IMR-90 (cell line): ENCODE measurements at regions not wholly inside any gene's neighbourhood (a gene's known extent, or its start where the extent isn't known, plus 50 kb on each side); places are given as distances from the start of the nearest gene placed in this dataset.

Source experiments
- BHLHE40 ChIP-seq: fragments of 150-350 bp; IDR thresholded peaks from 2 replicates; pipeline ENCODE4 v1.6.1; 2016; ENCODE audit warnings: mild to moderate bottlenecking, low read depth, low read length
- CEBPB ChIP-seq: IDR thresholded peaks from 2 replicates; pipeline ENCODE4 v1.6.1; 2012; ENCODE audit warnings: low read depth, low read length, improper control_type of control experiment
- CHD1 ChIP-seq: IDR thresholded peaks from 2 replicates; pipeline ENCODE4 v1.6.1; 2012; ENCODE audit warnings: low read depth, low read length, improper control_type of control experiment
- FOS ChIP-seq: fragments of 150-350 bp; IDR thresholded peaks from 2 replicates; pipeline ENCODE4 v1.6.1; 2016; ENCODE audit warnings: low read depth, low read length
- MAFK ChIP-seq: IDR thresholded peaks from 2 replicates; pipeline ENCODE4 v1.6.1; 2012; ENCODE audit warnings: low read depth, low read length, improper control_type of control experiment
- MAZ ChIP-seq: IDR thresholded peaks from 2 replicates; pipeline ENCODE4 v1.6.1; 2012; ENCODE audit warnings: low read depth, mild to moderate bottlenecking, low read length, improper control_type of control experiment, moderate library complexity, borderline replicate concordance
- NFE2L2 ChIP-seq: fragments of 150-350 bp; IDR thresholded peaks from 2 replicates; pipeline ENCODE4 v1.6.1; 2016; ENCODE audit warnings: low read depth, mild to moderate bottlenecking, low read length
- POLR2A ChIP-seq: IDR thresholded peaks from 2 replicates; pipeline ENCODE4 v1.6.1; 2012; ENCODE audit warnings: mild to moderate bottlenecking, low read depth, low read length
- RAD21 ChIP-seq: IDR thresholded peaks from 2 replicates; pipeline ENCODE4 v1.6.1; 2012; ENCODE audit warnings: low read length, improper control_type of control experiment
- RFX5 ChIP-seq: IDR thresholded peaks from 2 replicates; pipeline ENCODE4 v1.8.0; 2012; ENCODE audit warnings: low read depth, mild to moderate bottlenecking, low read length, moderate library complexity
- SMC3 ChIP-seq: fragments of 150-350 bp; IDR thresholded peaks from 2 replicates; pipeline ENCODE4 v1.6.1; 2016; ENCODE audit warnings: low read depth, mild to moderate bottlenecking, antibody characterized with exemption, low read length, moderate library complexity
- TF ChIP-seq, protein P1 (sequence below): conservative IDR thresholded peaks from 2 replicates; pipeline ENCODE4 v1.5.1; 2012; ENCODE audit warnings: mild to moderate bottlenecking, low read depth, low read length, improper control_type of control experiment
- TF ChIP-seq, protein P2 (sequence below): fragments of 150-350 bp; IDR thresholded peaks from 2 replicates; pipeline ENCODE4 v1.6.1; 2017; ENCODE audit warnings: mild to moderate bottlenecking, antibody characterized with exemption, low read length, low read depth
- TF ChIP-seq, protein P3 (sequence below): fragments of 150-350 bp; IDR thresholded peaks from 2 replicates; pipeline ENCODE4 v1.6.1; 2016; ENCODE audit warnings: low read depth, mild to moderate bottlenecking, low read length, moderate library complexity, borderline replicate concordance

DNA sequence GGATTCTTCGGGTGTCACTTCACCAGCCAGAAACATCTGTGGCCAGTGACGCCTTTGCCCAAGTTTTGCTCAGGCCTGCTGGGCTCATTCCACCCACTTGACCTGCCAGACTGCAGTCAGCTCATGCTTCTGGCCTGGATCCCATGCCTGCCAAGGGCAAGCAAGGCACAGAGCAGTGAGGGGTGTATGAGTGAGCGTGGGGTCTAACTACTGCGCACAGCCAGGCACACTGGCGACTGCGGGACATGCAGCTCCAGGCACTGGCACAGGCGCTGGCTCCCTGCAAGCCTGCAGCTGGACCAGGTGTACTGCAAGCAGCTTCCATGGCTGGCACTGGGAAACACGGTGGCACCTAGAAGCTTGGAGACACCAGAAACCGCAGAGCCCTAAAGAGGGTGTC is 80.1 kb downstream of the MTERF1 start:
- TF ChIP-seq FOS (no peak), CEBPB (no peak), POLR2A (no peak), NFE2L2 (no peak), MAZ (no peak), RFX5 (no peak), RAD21 (no peak), CHD1 (no peak), MAFK (no peak), BHLHE40 (no peak), SMC3 (no peak)
- TF ChIP-seq, protein P1, sequence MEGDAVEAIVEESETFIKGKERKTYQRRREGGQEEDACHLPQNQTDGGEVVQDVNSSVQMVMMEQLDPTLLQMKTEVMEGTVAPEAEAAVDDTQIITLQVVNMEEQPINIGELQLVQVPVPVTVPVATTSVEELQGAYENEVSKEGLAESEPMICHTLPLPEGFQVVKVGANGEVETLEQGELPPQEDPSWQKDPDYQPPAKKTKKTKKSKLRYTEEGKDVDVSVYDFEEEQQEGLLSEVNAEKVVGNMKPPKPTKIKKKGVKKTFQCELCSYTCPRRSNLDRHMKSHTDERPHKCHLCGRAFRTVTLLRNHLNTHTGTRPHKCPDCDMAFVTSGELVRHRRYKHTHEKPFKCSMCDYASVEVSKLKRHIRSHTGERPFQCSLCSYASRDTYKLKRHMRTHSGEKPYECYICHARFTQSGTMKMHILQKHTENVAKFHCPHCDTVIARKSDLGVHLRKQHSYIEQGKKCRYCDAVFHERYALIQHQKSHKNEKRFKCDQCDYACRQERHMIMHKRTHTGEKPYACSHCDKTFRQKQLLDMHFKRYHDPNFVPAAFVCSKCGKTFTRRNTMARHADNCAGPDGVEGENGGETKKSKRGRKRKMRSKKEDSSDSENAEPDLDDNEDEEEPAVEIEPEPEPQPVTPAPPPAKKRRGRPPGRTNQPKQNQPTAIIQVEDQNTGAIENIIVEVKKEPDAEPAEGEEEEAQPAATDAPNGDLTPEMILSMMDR: no peak
- TF ChIP-seq, protein P2, sequence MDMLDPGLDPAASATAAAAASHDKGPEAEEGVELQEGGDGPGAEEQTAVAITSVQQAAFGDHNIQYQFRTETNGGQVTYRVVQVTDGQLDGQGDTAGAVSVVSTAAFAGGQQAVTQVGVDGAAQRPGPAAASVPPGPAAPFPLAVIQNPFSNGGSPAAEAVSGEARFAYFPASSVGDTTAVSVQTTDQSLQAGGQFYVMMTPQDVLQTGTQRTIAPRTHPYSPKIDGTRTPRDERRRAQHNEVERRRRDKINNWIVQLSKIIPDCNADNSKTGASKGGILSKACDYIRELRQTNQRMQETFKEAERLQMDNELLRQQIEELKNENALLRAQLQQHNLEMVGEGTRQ: no peak
- TF ChIP-seq, protein P3, sequence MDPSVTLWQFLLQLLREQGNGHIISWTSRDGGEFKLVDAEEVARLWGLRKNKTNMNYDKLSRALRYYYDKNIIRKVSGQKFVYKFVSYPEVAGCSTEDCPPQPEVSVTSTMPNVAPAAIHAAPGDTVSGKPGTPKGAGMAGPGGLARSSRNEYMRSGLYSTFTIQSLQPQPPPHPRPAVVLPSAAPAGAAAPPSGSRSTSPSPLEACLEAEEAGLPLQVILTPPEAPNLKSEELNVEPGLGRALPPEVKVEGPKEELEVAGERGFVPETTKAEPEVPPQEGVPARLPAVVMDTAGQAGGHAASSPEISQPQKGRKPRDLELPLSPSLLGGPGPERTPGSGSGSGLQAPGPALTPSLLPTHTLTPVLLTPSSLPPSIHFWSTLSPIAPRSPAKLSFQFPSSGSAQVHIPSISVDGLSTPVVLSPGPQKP: no peak
